Stimulated activated CD8-positive, alpha-beta memory T cell treated with anti-CD3 and anti-CD28 coated beads, Interleukin-2, amount 100 ng/mL, for 48 hours (primary cell): ENCODE measurements at regions not wholly inside any gene's neighbourhood (a gene's known extent, or its start where the extent isn't known, plus 50 kb on each side); places are given as distances from the start of the nearest gene placed in this dataset.

ENCODE experiments used
- DNase-seq, 2 donors: peaks; one replicate each; pipeline ENCODE4 v3.0.0-alpha.2; 2020; ENCODE audit warnings: low read depth in 2 of 2

DNA sequence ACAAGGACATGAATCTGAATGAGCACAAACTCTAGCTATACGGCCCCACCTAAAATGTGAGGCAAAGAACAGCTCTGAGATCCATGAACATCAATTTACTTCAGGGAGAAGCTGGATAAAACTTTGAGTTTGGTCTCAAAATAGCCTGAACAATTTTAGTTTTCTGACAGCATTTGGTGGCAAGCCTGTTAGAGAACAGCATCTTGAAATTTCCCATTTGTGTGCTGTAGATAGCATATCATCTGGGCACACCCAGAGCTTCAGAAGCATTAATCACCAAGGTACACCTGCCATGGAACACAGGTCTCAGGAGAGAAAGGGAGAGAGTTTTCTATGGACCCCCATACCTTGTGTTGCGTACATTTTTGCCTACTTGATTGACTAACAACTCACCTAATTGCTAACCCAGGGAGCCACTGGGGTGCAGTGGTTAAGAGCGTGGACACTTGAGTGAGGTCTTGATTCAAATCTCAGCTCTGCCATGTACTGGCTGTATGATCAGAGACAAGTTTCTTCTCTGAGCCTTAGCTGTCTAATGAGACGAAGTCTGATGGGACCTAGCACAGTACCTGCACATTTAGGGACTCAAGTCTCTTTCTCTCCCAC is 264.9 kb downstream of the PIK3R1 start:
- no peak for DNase-seq

DNA sequence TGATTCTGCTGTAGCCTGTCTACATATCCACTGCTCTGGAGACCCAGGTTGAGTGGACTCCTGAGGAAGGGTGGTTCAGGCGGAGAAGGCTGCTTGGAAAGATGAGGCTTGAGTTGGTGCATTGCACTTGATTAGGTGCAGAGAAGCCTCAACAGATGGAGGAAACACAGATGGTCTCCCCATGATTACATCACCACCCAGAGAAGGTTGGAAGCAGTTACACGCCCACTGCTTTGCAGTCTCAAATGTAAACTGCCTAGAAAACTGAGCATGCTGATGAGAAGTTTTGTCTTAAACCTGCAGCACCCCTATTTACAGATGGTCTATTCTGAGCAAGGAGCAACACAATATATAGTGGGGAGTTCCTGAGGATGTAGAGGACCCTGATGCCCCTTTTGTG is 266.6 kb downstream of the PIK3R1 start:
- no peak for DNase-seq

DNA sequence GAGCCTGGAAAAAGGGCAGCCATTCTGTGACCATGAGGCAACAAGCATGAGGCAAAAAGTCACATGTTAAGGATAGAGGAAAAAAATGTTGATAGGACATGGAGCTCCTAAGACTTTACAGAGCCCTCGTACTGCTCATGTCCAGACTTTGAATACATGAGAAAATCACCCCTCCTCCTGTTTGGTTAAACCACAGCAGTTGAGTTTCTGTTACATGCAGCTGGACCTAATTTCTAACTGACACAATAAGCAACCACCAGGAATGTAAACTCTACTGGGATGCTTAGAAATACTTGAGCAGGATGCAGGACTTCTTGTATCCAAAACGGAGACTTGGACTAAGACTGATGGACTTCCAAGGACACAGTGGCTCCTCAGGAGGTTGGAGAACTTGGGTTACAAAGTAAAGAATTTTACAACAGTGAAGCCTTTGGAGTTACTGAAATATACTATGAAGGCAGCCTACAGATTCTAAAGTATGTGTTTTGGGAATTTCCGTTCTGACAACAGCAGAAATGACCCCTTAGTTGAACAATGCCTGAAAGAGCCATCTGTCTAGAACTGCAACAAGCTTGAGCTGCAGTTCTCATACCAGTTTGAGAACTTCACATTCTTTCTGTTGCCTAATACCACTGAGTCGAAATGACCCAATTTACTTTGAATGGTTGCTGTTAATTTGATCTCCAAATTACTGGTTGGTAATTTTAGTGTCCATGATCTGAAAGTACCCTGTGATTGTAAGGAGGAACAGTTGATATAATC is 268.9 kb downstream of the PIK3R1 start:
- no peak for DNase-seq

DNA sequence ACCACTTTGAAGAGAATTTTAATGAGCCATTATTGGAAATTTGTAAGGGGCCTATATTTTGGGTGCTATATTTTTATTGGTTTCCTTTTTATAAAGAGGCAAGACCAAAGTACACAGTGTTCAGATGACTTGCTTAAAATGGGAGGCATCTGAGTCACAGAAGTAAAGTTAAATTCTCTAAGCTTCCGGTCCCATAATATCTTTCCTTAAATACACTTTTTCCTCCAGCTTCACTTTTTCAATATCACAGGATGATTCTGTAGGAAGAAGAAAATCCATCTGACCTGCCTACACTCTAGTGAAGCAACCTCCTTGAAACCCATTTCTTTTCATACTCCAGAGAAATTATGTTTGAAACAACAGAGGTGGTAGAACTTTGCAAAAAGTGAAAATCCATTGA is 274.0 kb downstream of the PIK3R1 start:
- no peak for DNase-seq

DNA sequence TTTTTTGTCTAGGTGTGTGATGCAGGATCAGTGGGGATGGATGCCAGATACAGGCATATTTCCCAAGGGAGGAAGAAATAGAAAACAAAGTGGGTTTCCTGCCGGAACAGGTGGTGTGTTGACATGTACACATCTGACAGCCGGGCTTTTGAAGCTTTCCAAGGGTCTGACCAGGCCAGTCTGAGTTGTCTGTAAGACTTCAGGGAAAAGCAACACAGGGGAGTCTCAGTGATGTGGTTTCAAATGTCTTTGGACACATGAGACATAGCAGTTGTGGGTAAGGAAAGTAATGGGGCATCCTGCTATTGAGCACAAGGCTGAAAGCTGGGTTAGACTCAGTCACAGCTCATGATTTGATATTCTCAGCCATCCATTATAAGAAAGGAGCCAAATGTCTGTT is 274.9 kb downstream of the PIK3R1 start:
- DNase-seq = no peak

DNA sequence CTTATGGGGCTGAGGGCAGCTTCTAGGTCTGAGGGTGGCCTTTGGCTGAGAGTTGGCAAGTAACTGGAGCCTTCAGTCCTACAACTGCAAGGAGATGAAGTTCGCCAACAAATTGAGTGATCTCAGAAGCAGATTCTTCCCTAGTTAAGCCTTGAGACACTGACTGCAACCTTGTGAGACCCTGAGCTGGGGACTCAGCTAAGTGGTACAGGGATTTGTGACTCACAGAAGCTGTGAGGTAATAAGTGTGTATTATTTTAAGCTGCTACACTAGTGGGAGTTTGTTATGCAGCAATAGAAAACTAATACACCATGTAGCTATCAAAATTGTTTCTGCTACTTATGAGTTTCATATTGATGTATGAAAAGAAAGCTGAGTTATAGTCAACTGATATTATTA is 279.2 kb downstream of the PIK3R1 start:
- DNase-seq = no peak

DNA sequence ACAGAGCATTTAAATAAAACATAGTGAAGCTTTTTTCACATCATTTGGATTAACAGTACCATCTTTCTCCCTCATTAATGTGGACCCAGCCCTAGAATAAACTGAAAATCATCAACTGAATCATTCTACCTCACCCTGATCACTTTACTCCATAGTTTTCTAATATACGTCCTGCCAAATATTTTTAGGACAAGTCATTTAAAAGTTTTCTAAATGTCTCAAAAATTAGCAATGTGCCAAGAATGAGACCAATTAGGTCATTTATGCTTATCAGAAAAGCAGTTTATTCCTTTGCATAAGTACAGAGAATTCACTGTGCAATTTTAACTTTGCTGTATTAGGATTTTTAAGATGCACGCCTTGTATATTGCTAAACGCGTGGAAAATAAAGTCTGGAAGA is 284.4 kb downstream of the PIK3R1 start:
- no peak for DNase-seq

DNA sequence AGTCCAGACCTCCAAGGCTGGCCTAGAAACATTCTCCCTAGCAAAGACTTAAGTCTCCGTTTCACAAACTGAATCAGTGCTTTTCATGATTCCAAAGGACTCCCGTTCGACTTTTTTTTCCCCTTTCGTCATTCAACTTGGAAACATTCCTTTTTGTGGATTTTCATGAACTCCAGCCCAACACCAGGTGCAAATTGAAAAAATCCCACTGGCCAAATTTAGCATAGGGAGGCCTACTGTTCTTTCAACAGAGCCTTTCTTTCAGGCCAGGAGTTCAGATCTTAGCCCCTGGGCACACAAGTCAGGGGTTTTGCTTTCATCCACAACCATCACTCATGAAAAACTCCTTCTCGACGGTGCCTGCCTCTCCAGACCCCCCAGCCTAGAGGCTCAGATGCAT is 285.3 kb downstream of the PIK3R1 start:
- DNase-seq = no peak

DNA sequence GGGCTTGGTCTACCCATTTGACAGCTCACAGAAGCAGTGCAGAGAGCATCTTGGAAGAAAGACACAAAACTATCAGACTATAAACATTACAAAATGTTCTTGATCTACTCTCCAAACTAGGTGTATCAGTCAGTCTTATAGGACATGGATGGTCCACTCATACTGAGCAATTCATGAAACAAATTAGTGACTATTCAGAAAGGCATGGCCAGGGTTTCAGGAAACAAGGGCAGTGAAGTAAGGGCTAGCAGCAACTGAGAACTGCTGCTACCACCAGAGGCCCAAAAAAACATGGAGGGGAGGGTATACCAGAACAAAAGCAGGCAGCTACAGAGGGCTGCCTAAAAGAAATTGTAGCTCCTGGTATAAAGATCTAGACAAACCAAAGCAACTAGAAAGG is 287.0 kb downstream of the PIK3R1 start:
- no peak for DNase-seq

DNA sequence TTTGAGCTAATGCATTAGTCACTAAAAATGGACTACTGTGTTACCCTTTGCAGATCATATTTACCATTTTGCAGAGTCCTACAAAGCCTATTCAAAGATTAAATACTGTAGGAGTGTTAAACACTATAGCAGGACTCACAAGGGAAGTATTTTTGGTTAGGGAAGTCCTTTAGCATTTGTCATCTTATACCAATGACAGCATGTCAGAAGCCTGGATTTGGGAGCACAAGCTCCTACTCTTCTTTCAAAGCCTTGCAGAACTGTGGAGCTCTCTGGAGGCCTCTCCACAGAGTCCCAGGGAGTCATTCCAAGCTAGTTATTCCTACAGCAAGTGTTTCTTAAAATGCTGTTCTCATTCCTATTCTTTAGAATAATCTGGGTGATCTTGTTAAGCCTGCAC is 288.8 kb downstream of the PIK3R1 start:
- DNase-seq = no peak

DNA sequence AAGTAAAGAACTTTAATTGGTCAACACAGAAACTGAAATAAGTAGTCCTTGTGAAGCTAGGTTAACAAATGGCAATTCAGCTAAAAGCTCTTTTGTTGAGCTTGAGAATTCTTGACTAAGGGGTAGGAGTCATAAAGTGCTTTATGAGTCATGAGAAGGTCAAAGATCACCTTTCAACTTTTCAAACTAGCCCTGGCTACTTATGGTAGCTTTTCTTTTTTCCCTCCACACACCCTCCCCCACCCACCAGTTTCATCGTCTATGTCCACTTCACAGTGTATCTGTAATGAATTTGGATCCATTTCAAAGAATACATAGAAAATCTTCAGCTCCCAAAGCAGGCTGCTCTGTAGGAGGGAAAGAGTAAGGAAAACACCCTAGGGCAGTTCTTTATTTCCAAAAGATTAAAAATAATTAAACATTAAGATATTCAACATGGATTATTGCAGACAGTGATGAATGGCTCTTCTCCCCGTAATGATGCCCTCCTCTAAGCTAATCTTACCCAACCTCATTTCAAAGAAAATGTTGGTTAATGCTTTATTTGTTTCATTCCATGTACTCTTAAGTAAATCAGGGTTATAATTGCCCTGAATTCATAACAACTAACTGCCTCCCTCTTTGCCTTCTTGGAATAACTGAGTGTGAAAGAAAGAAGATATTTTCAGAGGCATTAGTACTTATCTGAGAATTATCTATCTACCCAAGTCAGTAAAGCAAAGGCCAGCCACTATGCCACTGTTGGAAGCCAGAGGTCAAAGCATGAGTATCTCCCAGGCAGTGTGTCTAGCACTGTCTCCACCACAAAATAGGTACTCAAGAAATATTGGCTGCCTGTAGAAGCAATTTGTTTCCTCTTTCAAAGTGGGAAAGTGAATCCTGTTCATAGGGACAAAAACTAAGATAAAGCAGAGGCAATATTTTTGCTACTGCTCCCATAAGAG is 290.6 kb downstream of the PIK3R1 start:
- no peak for DNase-seq

DNA sequence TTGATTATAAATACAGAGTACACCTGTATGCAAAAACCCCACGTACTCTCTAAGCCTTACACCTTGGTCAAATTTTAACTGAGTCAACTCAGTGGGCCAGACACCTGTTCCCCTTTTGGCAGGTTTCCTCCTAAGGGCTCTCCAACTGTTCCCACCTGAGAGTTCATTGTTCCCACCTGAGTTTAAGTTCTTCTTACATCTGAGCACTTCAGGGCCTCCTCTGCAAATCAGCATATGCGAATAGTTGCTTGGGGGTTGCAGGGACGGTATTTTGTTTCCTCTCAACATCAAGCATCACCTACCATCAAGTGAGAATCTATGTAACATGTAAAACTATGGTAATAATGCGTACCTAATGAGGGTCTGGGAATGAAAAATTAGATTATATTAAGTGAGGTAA is 300.0 kb downstream of the PIK3R1 start:
- DNase-seq = no peak

DNA sequence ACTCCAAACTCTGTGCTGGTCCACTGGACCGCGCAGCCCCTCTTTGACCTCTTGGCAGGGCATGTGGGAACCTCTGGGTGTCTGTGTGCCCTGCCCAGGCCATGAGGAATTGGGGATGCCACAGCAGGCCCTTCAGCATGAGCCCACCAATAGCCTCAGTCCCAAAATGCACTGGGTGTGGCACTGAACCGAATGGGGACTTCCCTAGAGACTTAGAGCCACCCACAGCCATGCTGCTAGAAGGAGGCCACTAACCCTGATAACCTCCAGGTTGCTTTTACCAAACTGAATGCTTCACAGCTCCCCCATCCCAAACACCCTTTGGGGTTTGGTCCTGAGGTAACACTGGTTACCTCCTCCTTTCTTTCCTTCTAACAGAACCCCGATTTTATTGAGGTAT is 302.7 kb downstream of the PIK3R1 start:
- no peak for DNase-seq

DNA sequence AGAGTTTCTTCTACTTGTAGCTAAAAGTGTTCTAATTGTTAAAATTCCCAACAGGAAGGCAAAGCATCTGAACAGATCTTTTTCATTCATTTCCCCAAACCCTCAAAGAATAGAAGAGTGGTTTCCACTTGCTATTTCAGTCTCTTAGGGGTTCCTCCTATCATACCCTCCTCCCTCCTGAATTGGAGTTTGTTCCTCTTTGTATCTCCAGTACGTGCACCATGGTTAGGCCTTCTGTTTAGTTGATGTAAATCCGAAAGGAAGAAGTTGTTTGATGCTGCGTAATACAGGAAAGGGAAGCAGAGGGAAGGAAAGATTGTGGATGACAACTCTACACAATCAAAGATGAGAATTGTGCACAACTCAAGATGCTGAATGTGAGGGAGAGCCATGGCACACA is 303.6 kb downstream of the PIK3R1 start:
- DNase-seq = no peak

DNA sequence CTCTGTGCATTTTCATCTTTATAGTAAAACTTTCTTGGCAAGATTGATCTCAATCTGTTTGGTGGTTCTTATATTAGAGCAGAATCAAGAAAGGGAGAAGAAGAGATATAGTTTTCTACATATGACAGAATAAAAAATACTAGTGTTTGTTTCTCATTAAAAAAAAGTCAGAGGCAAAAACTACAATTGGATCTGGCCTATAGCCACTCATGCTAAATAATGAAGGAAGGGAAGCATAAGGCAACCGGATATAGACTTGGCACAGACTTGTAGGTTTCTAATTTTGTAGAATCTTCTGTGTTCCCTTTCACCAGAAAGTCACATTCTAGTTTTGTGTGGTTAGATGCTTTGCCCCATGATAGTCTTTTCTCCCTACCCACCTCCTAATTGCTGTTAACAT is 306.2 kb downstream of the PIK3R1 start:
- no peak for DNase-seq

DNA sequence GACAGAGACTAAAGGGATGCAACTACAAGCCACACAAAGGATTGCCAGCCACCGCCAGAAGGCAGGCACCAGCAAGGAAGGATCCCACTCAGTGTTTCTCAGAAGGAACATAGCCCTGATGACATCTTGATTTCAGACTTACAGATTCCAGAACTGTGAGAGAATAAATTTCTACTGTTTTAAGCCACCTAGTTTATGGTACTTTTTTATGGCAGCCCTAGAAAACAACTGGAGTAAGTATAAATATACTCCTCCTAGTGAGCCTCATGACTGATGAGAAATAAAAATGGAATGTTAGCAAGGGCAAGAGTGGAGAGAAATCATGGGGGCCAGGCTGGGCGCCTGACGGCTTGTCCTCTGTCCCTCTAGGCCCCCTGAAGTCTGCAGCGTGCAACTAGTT is 307.3 kb downstream of the PIK3R1 start:
- DNase-seq = no peak

DNA sequence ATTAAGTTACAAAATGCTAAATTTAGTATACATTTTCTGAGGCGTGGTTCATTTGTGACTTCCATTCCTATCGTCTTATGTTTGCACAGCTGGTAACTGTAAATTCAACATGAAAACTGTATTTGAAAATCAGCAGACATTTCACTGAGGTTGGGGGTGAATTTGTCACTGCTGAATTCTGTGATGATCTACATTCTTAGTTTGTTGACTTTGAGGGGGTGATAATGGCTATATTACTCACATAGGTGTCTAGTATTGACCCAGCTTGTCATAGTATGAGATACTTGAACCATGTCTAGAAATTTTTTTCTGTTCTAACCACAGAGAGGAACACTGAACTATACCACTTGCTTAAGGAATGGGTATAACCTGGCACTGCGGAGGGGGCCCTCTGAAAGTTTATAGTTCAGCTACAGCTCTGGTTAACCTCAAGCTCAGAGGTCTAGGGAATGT is 313.3 kb downstream of the PIK3R1 start:
- no peak for DNase-seq

DNA sequence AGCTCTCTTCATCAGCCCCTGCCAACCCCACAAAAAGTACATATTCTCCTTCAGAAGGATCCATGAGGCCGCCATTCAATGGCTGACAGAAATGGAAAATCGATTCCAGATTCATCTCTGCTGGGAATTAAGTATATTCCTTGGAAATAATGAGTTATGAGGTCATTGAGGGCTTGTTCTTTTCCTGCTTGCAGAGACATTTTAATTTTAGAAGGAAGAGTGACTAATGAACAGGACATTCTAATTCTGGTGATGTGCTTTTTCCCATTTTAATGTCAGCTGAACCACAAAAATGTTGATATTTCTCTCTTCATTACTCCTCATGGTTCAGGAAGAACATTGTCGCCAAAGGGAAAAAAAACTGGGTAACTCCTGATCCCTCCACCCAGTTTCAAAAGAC is 314.0 kb downstream of the PIK3R1 start:
- DNase-seq = no peak

DNA sequence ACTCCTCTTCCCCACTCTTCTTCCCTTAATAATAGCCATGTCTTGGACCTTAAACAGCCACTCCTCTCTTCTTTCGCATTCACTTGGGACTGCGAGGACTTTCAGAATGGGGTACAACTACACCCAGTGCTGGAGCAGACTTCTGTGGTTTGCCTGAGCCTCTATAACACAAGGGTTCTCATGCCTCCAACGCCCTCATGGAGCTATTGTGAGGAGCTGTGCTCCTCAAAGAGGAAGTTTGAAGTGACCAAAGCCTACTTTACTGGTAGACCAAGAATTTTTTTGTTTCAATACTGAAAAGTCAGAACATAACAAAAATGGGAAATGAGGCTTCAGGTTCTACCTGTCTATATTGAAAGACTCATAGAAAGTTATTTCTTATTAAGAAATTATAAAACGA is 316.4 kb downstream of the PIK3R1 start:
- DNase-seq = no peak

DNA sequence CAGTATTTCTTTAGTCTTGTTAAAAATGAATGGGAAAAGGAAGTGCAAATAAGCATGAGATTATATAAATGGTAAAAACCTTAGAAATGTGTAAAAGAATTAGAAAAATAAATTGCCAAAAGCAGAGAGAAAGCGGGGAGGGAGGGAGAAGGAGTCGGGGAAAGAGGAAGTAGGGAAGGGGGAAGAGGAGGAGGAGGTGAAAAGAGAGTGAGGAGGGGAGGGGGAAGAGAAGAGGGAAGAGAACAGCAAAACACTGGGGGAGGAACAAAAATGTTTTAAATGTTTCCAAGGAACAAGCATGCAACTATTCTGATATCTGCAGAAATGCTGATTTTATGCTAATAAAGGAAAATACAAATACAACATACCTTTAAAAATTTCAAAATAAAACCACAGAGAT is 317.5 kb downstream of the PIK3R1 start:
- no peak for DNase-seq

DNA sequence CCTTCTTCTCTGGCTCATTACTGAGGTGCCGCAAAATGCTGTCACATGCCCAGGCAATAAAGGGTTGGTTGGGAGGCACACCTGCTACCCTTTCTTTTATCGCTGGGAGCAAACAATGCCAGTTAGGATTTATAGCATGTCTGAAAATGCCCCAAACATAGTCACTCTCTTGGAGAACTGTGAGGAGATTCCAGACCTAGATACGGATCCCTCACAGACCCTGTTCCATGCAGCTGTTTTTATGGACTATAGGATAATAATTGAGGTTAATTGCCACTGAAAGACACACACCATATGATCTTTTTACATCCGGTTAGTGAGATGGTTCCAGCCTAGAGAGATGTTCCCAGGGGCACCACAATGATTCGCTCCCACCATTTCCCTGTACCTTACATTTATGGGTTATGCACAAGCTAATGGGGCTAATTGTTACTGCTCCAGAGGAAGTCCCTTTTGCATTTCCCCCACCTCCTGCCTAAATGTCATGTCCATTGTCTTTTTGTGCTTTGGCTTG is 318.1 kb downstream of the PIK3R1 start:
- DNase-seq = no peak

DNA sequence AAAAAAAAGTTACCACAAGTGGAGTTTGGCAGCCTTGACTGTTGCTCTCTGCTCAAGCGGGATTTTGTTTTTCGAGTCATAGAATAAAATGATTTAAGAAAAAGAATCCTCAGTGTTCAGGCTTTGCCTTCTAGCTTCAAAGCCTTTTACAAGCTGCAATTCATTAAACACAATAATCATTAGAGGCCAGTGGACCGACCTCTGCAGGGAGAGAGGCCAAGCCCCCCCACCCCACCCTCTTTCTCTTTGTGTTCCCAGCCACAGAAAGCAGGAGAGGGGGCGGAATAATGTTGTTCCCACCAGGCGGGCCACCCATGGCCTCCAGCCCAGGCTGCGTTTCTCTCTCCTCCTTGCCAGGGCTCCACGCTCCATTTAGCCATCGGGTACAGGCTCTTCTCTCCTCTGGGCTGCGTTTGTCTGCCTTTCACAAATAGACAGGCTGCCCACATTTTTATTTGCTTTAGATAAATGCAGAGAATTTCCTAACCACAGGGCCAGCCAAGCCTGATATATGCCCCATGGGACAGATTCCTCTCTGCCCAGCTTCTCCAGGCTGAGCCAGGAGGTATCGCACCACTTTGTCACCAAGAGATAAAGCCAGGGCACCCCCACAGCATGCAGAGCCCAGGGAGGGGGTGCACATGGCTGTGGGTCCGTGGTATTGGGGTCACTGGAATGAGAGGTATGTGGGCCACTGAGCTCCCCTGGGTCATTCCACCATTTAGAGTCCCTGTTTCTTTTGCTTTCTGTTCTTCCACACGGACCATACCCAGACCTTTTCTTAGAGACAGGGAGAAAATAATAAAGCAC is 318.8 kb downstream of the PIK3R1 start:
- DNase-seq = no peak
